ENCODE measurements at regions not wholly inside any gene's neighbourhood (a gene's known extent, or its start where the extent isn't known, plus 50 kb on each side); places are given as distances from the start of the nearest gene placed in this dataset.

GRCh38 chr10:128885573-128886555 is 581.2 kb upstream of the MGMT start:
- DNase-seq, result no peak

- no peak for DNase-seq
Observed at GRCh38 chr10:128887856-128888255, 579.2 kb upstream of the MGMT start.

GRCh38 chr10:128892005-128892404 is 575.0 kb upstream of the MGMT start:
- no peak for DNase-seq

GRCh38 chr10:128894641-128895040 is 572.4 kb upstream of the MGMT start:
- no peak for DNase-seq

- no peak for DNase-seq
Observed at GRCh38 chr10:128895473-128895872, 571.6 kb upstream of the MGMT start.

GRCh38 chr10:128896116-128896795 is 570.8 kb upstream of the MGMT start:
- no peak for DNase-seq

- DNase-seq, result no peak
Observed at GRCh38 chr10:128896963-128897362, 570.1 kb upstream of the MGMT start.

- DNase-seq, result no peak
Observed at GRCh38 chr10:128897401-128898129, 569.5 kb upstream of the MGMT start.

GRCh38 chr10:128898133-128898915 is 568.7 kb upstream of the MGMT start:
- no peak for DNase-seq

- DNase-seq, result no peak
Observed at GRCh38 chr10:128898916-128899195, 568.2 kb upstream of the MGMT start.

GRCh38 chr10:128900456-128900855 is 566.6 kb upstream of the MGMT start:
- no peak for DNase-seq

GRCh38 chr10:128901236-128901635 is 565.8 kb upstream of the MGMT start:
- DNase-seq, result no peak

- no peak for DNase-seq
Observed at GRCh38 chr10:128902031-128902710, 564.9 kb upstream of the MGMT start.

GRCh38 chr10:128907155-128907941 is 559.7 kb upstream of the MGMT start:
- DNase-seq, result no peak

- DNase-seq, result no peak
Observed at GRCh38 chr10:128908099-128908498, 558.9 kb upstream of the MGMT start.

- DNase-seq, result no peak
Observed at GRCh38 chr10:128908499-128908898, 558.5 kb upstream of the MGMT start.

- DNase-seq, result no peak
Observed at GRCh38 chr10:128912568-128913311, 554.3 kb upstream of the MGMT start.

GRCh38 chr10:128914681-128915080 is 552.4 kb upstream of the MGMT start:
- no peak for DNase-seq

- DNase-seq, result no peak
Observed at GRCh38 chr10:128915630-128916029, 551.4 kb upstream of the MGMT start.

- DNase-seq, result no peak
Observed at GRCh38 chr10:128916383-128916782, 550.7 kb upstream of the MGMT start.

Measured in NCI-H226 (cell line).